Tibial nerve (tissue), 4 donors: ENCODE measurements at regions not wholly inside any gene's neighbourhood (a gene's known extent, or its start where the extent isn't known, plus 50 kb on each side); places are given as distances from the start of the nearest gene placed in this dataset.

ENCODE experiments used
- DNase-seq, 2 donors: peaks; one replicate each; pipeline ENCODE4 v3.0.0-alpha.2; 2019; ENCODE audit warnings: low spot score in 2 of 2
- H3K27ac ChIP-seq, 4 donors: fragments of 200-600 bp; sonication (generic) in 3 of 4; one replicate each; pipeline ENCODE4 v1.5.1; 2017 to 2019; ENCODE audit warnings: mild to moderate bottlenecking in 1 of 4
- H3K27me3 ChIP-seq, 2 donors: fragments of 200-600 bp; sonication (generic) in 1 of 2; one replicate each; pipeline versions ENCODE4 v1.5.1 to v1.6.0; 2017 to 2019
- H3K36me3 ChIP-seq, 3 donors: fragments of 200-600 bp; sonication (generic); one replicate each; pipeline ENCODE4 v1.5.1; 2018 to 2019
- H3K4me1 ChIP-seq, 4 donors: fragments of 200-600 bp; sonication (generic) in 3 of 4; one replicate each; pipeline ENCODE4 v1.5.1; 2017 to 2019
- H3K4me3 ChIP-seq, 4 donors: fragments of 200-600 bp; sonication (generic) in 3 of 4; one replicate each; pipeline ENCODE4 v1.5.1; 2017 to 2019; ENCODE audit warnings: mild to moderate bottlenecking in 1 of 4, moderate library complexity in 1 of 4
- H3K9me3 ChIP-seq, 4 donors: fragments of 200-600 bp; sonication (generic) in 3 of 4; one replicate each; pipeline ENCODE4 v1.5.1; 2017 to 2019
- EP300 ChIP-seq, 2 donors: sonication (generic); formaldehyde crosslinking; IDR thresholded peaks; one replicate each; pipeline ENCODE4 v1.6.1; 2017; ENCODE audit warnings: antibody characterized with exemption in 2 of 2, mild to moderate bottlenecking in 1 of 2
- POLR2A ChIP-seq, 2 donors: fragments of 450-650 bp; IDR thresholded peaks; one replicate each; pipeline ENCODE4 v1.6.1; 2017; ENCODE audit warnings: antibody characterized with exemption in 2 of 2, mild to moderate bottlenecking in 2 of 2, moderate library complexity in 2 of 2
- whole genome bisulfite sequencing, 2 donors: methylation state at CpG; one replicate each; pipeline ENCODE4 v1.1.5; 2018; 5-methylcytosine and 5-hydroxymethylcytosine counted together
- TF ChIP-seq, protein P1 (sequence below), 5 experiments: fragments of 200-600 bp in 3 of 5; fragments of 450-650 bp in 2 of 5; sonication (generic) in 3 of 5; IDR thresholded peaks; one replicate each; pipeline ENCODE4 v1.5.1; 2016 to 2019; ENCODE audit warnings: antibody characterized with exemption in 5 of 5, mild to moderate bottlenecking in 3 of 5, moderate library complexity in 2 of 5

DNA sequence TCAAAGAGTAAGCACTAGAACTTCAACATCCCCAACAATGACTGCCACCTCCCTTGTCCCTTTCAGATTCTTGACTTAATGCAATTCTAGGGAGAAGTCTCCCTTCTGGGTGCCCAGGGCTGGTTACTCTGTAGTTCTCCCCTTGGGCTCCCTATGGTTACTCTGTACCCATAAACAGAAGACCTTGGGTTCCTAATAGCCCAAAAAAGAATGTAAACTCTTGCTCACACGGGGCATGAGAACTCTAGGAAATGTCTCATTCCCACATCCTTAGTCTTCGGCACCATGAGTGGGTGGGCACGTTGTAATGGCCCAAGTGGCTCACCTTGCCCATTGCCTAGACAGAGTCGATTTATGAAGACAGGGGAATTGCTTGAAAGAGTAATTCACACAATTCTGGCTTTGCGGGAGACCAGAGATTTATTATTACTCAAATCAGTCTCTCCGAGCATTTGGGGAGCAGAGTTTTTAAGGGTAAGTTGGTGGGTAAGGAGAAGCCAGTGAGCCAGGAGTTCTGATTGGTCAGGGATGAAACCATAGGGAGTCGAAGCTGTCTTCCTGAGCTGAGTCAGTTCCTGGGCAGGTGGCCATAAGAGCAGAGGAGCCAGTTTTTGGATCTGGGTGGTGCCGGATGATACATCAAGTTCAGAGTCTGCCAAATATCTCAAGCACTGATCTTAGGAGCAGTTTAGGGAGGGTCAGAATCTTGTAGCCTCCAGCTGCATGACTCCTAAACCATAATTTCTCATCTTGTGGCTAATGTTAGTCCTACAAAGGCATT, 61.2 kb upstream of the SIRPG start:
- TF ChIP-seq, protein P1, sequence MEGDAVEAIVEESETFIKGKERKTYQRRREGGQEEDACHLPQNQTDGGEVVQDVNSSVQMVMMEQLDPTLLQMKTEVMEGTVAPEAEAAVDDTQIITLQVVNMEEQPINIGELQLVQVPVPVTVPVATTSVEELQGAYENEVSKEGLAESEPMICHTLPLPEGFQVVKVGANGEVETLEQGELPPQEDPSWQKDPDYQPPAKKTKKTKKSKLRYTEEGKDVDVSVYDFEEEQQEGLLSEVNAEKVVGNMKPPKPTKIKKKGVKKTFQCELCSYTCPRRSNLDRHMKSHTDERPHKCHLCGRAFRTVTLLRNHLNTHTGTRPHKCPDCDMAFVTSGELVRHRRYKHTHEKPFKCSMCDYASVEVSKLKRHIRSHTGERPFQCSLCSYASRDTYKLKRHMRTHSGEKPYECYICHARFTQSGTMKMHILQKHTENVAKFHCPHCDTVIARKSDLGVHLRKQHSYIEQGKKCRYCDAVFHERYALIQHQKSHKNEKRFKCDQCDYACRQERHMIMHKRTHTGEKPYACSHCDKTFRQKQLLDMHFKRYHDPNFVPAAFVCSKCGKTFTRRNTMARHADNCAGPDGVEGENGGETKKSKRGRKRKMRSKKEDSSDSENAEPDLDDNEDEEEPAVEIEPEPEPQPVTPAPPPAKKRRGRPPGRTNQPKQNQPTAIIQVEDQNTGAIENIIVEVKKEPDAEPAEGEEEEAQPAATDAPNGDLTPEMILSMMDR (IDR thresholded peaks at IDR 0.05): no peak
- TF ChIP-seq EP300 (IDR thresholded peaks at IDR 0.05) (no peak), POLR2A (IDR thresholded peaks at IDR 0.05) (no peak)
- no peak overlapping the region for H3K4me3 ChIP-seq
- H3K27me3 ChIP-seq: no peaks in the 10 kb centered on the region
- 63 to 70% methylated on average over 8 of the region's 8 CpGs for WGBS, 2 donors
- H3K27ac ChIP-seq: no peak overlapping the region
- DNase-seq: peak; percentile 18 to 61
- H3K4me1 ChIP-seq: no peaks in the 10 kb centered on the region
- peaks cover 0 to 4% (median 0%) of the 10 kb centered on the region in 4 donors for H3K9me3 ChIP-seq
- no peaks in the 10 kb centered on the region for H3K36me3 ChIP-seq

DNA sequence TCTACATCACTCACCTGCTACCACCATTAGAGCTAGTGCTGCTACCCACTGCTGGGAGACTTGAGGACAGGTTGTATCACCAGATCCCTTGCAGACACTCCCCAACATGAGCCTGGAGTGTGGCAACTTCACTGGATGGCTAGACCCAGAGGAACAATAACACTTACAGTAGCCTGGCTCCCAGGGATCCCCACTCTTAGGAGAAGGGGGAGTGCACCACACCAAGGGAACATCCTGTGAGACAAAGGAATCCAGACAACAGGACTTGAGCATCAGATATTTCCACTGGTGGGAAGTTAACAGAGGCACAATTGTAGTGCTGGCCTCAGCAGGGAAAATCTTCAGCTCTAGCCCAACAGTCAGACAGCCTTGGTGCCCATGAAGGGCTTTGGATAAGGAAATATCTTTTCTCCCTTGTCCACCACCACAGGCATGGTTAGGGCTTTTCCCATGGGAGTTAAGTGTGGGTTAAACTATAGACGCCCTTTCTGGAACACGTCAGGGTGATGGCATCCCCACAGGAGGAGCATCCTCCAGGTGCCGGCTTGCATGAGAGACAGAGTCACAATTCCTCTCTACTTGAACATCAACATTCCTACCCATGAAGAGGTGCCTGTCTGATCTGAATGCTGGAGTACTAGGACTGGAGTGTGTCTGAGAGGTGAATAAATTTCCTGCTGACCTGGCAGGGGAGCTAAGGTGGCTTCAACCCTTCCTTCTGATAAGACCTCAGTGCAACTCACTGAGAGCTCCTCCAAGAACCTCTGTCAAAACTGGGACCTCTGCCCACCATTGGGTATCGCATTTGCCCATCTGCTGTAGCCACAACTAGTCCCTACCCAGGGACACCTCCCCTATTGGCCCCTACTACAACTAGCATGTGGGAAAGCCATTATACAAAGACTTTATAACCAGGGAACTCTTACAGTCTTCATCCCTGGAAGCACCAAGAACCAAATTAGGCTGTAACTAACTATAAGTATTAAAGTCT, 55.4 kb upstream of the SIRPG start:
- WGBS, 2 donors: 86 to 89% methylated on average over 4 of the region's 4 CpGs
- Histone ChIP-seq H3K4me1 (no peaks in the 10 kb centered on the region), H3K9me3 (peaks cover 0 to 25% (median 0%) of the 10 kb centered on the region in 4 donors)

DNA sequence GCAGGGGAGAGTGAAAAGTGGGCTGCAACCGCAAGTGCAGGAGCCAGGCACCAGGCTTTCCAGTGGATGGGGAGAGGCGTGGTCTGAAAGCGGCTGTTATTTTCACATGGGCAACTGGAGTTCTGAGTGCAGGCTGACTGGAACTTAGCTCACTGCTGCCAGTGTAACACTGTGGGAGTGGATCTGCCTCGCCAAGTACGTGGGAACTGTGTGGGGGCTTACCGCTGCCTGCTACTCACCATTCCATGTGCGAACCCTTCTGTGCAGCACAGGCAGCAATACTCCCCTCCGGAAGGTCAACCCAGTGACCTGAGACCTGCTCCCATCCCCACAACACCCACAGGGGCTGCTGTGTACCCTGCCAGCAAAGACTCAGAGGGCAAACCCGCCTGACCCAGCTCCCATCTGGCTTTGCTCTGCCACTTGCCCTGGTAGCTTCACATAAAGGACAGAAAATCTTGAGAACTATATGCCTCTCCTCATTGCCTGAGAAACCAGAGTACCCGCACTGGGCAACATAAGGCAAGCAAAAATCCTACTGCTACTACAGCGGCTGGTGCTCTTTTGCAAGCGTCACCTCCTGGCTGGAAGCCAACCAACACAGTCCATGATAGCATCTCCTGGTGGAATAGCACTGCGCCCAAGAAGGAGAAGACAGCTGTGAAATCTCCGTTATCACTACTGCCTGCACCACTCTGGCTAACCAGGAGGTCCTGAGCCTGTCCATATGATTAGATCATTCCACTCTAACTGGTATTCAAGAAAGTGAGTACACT, 54.4 kb upstream of the SIRPG start:
- DNase-seq: no peak
- Histone ChIP-seq H3K27me3 (no peaks in the 10 kb centered on the region), H3K27ac (no peak overlapping the region), H3K36me3 (no peaks in the 10 kb centered on the region), H3K4me1 (no peaks in the 10 kb centered on the region), H3K4me3 (no peak overlapping the region), H3K9me3 (peaks cover 0 to 21% (median 0%) of the 10 kb centered on the region in 4 donors)
- TF ChIP-seq POLR2A (IDR thresholded peaks at IDR 0.05): no peak
- no peak for TF ChIP-seq EP300 (IDR thresholded peaks at IDR 0.05)
- TF ChIP-seq, protein P1 (IDR thresholded peaks at IDR 0.05): no peak
- 86 to 91% methylated on average over 9 to 14 of the region's 14 CpGs for WGBS, 2 donors

More for the DNA sequence above, 55.4 kb upstream of the SIRPG start:
- TF ChIP-seq, protein P1 (IDR thresholded peaks at IDR 0.05): no peak
- TF ChIP-seq EP300 (IDR thresholded peaks at IDR 0.05) (no peak), POLR2A (IDR thresholded peaks at IDR 0.05) (no peak)
- no peak for DNase-seq
- Histone ChIP-seq H3K4me3 (no peak overlapping the region), H3K27ac (no peak overlapping the region), H3K27me3 (no peaks in the 10 kb centered on the region), H3K36me3 (no peaks in the 10 kb centered on the region)

DNA sequence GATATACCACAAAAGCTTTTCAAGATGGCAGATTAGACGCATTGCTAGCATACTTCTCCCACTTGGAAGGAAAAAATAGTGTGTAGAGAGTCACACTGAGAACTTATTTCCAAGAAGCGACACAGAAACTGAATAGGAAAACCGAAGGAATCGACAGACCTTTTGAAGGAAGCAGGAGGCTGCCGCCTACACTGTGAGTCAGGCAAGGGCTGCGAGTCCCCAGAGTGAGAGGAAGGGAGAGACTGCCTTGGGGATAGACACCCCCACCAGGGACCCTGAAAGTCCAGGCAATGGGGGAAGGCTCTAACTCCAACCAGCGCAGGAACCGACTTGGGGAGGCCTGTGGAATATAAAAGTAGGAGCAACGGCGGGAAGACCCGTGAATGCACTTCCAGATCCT, 53.7 kb upstream of the SIRPG start:
- H3K4me3 ChIP-seq: no peak overlapping the region
- H3K4me1 ChIP-seq: no peaks in the 10 kb centered on the region
- H3K9me3 ChIP-seq: peaks cover 0 to 21% (median 0%) of the 10 kb centered on the region in 4 donors
- TF ChIP-seq, protein P1 (IDR thresholded peaks at IDR 0.05): no peak
- no peak for TF ChIP-seq POLR2A (IDR thresholded peaks at IDR 0.05)
- TF ChIP-seq EP300 (IDR thresholded peaks at IDR 0.05): no peak
- WGBS, 2 donors: 86 to 87% methylated on average over 11 of the region's 11 CpGs
- H3K27me3 ChIP-seq: no peaks in the 10 kb centered on the region
- DNase-seq: no peak
- no peaks in the 10 kb centered on the region for H3K36me3 ChIP-seq
- H3K27ac ChIP-seq: no peak overlapping the region
